Fibroblast of the aortic adventitia (primary cell): ENCODE measurements at regions not wholly inside any gene's neighbourhood (a gene's known extent, or its start where the extent isn't known, plus 50 kb on each side); places are given as distances from the start of the nearest gene placed in this dataset.

Experiments
- DNase-seq: peaks from one replicate; pipeline ENCODE4 v3.0.0-alpha.2; 2010; ENCODE audit warnings: low read depth
- H3K4me3 ChIP-seq: 2 replicates; pipeline ENCODE4 v1.5.1; 2011; ENCODE audit warnings: low read depth, mild to moderate bottlenecking, control low read depth, low read length, moderate library complexity
- CTCF ChIP-seq: IDR thresholded peaks from 2 replicates; pipeline ENCODE4 v1.5.1; 2011; ENCODE audit warnings: mild to moderate bottlenecking, low read length, control low read depth, inconsistent platforms; ENCODE audit not compliant: insufficient read depth

- DNase-seq = no peak
- H3K4me3 ChIP-seq = no peak overlapping the region
- TF ChIP-seq CTCF = no peak
These were observed 581.3 kb downstream of the BCOR start for GRCh38 chrX:39516427-39516841.

GRCh38 chrX:39518476-39519029, 579.2 kb downstream of the BCOR start:
- no peak overlapping the region for H3K4me3 ChIP-seq
- no peak for TF ChIP-seq CTCF
- DNase-seq = peak; percentile 4

GRCh38 chrX:39519030-39519488, 578.7 kb downstream of the BCOR start:
- peak; percentile 44 for DNase-seq
- no peak for TF ChIP-seq CTCF
- no peak overlapping the region for H3K4me3 ChIP-seq

GRCh38 chrX:39519566-39520301, 578.0 kb downstream of the BCOR start:
- H3K4me3 ChIP-seq = no peak overlapping the region
- no peak for DNase-seq
- TF ChIP-seq CTCF = no peak

GRCh38 chrX:39525758-39526157, 572.0 kb downstream of the BCOR start:
- no peak overlapping the region for H3K4me3 ChIP-seq
- TF ChIP-seq CTCF = no peak
- no peak for DNase-seq

- DNase-seq = peak; percentile 37
- no peak for TF ChIP-seq CTCF
- no peak overlapping the region for H3K4me3 ChIP-seq
These were observed 570.7 kb downstream of the BCOR start for GRCh38 chrX:39527025-39527424.
